Neural crest cell (in vitro differentiated cells): ENCODE measurements at regions not wholly inside any gene's neighbourhood (a gene's known extent, or its start where the extent isn't known, plus 50 kb on each side); places are given as distances from the start of the nearest gene placed in this dataset.

Experiments
- DNase-seq: peaks from one replicate; pipeline ENCODE4 v3.0.0; 2021; ENCODE audit warnings: low read depth, mixed read lengths, low spot score
- H3K27ac Mint-ChIP-seq: one replicate; pipeline ENCODE4 v1.8.0; 2021; ENCODE audit warnings: mild to moderate bottlenecking, mixed read lengths; ENCODE audit not compliant: unreplicated experiment
- H3K27me3 Mint-ChIP-seq: 2 replicates; pipeline ENCODE4 v1.8.0; 2021; ENCODE audit warnings: low read depth, mild to moderate bottlenecking, mixed read lengths
- H3K36me3 Mint-ChIP-seq: 2 replicates; pipeline ENCODE4 v1.8.0; 2021; ENCODE audit warnings: low read depth, mild to moderate bottlenecking, mixed read lengths
- H3K4me1 Mint-ChIP-seq: 2 replicates; pipeline ENCODE4 v1.8.0; 2021; ENCODE audit warnings: mixed read lengths
- H3K4me3 Mint-ChIP-seq: one replicate; pipeline ENCODE4 v1.8.0; 2021; ENCODE audit warnings: mild to moderate bottlenecking, mixed read lengths
- H3K9me3 Mint-ChIP-seq: 2 replicates; pipeline ENCODE4 v1.8.0; 2021; ENCODE audit warnings: mixed read lengths
- CTCF ChIP-seq: fragments of 200-600 bp; sonication (generic); conservative IDR thresholded peaks from 2 replicates; pipeline ENCODE4 v1.5.0; 2021; ENCODE audit warnings: antibody characterized with exemption, mild to moderate bottlenecking

- Mint-ChIP-seq H3K4me3 (no peak overlapping the region), H3K9me3 (peaks cover 4% of the 10 kb centered on the region), H3K27me3 (no peaks in the 10 kb centered on the region), H3K36me3 (peaks cover 3% of the 10 kb centered on the region), H3K27ac (no peak overlapping the region), H3K4me1 (peaks cover 25% of the 10 kb centered on the region)
- no peak for TF ChIP-seq CTCF
- no peak for DNase-seq
Observed at GRCh38 chr3:110806924-110807323, 264.7 kb upstream of the NECTIN3 start.

- DNase-seq: no peak
- peaks cover 3% of the 10 kb centered on the region for H3K36me3 Mint-ChIP-seq
- no peaks in the 10 kb centered on the region for H3K27me3 Mint-ChIP-seq
- H3K4me3 Mint-ChIP-seq: no peak overlapping the region
- no peak for TF ChIP-seq CTCF
- H3K4me1 Mint-ChIP-seq: peaks cover 25% of the 10 kb centered on the region
- H3K27ac Mint-ChIP-seq: no peak overlapping the region
- H3K9me3 Mint-ChIP-seq: peaks cover 3% of the 10 kb centered on the region
Observed at GRCh38 chr3:110808630-110809029, 263.0 kb upstream of the NECTIN3 start.

- H3K9me3 Mint-ChIP-seq: peaks cover 3% of the 10 kb centered on the region
- no peak overlapping the region for H3K4me3 Mint-ChIP-seq
- no peaks in the 10 kb centered on the region for H3K27me3 Mint-ChIP-seq
- no peak overlapping the region for H3K27ac Mint-ChIP-seq
- H3K4me1 Mint-ChIP-seq: peaks cover 41% of the 10 kb centered on the region
- no peak for TF ChIP-seq CTCF
- DNase-seq: no peak
- H3K36me3 Mint-ChIP-seq: peaks cover 3% of the 10 kb centered on the region
Observed at GRCh38 chr3:110810356-110810755, 261.3 kb upstream of the NECTIN3 start.

GRCh38 chr3:110811050-110811449, 260.6 kb upstream of the NECTIN3 start:
- Mint-ChIP-seq H3K27ac (no peak overlapping the region), H3K36me3 (no peaks in the 10 kb centered on the region), H3K27me3 (no peaks in the 10 kb centered on the region), H3K4me1 (peaks cover 35% of the 10 kb centered on the region), H3K9me3 (peaks cover 3% of the 10 kb centered on the region), H3K4me3 (no peak overlapping the region)
- TF ChIP-seq CTCF: no peak
- DNase-seq: no peak

- TF ChIP-seq CTCF: no peak
- Mint-ChIP-seq H3K27me3 (no peaks in the 10 kb centered on the region), H3K9me3 (peaks cover 3% of the 10 kb centered on the region), H3K27ac (no peak overlapping the region), H3K4me1 (peaks cover 24% of the 10 kb centered on the region), H3K4me3 (no peak overlapping the region), H3K36me3 (no peaks in the 10 kb centered on the region)
- no peak for DNase-seq
Observed at GRCh38 chr3:110813541-110813940, 258.1 kb upstream of the NECTIN3 start.
